ENCODE measurements at regions not wholly inside any gene's neighbourhood (a gene's known extent, or its start where the extent isn't known, plus 50 kb on each side); places are given as distances from the start of the nearest gene placed in this dataset.
"Not testable (repeated sequence)": the region's sequence is repeated elsewhere in the genome, so short reads cannot be mapped to it uniquely, and the experiment has no call there.

- peak; percentile 83 for FAIRE-seq
- no peak for DNase-seq (ENCODE audit: extremely low spot score, insufficient read length, low read depth)
Measured at GRCh38 chrY:20891440-20892160, 135.7 kb downstream of the RPS4Y2 start.

DNA sequence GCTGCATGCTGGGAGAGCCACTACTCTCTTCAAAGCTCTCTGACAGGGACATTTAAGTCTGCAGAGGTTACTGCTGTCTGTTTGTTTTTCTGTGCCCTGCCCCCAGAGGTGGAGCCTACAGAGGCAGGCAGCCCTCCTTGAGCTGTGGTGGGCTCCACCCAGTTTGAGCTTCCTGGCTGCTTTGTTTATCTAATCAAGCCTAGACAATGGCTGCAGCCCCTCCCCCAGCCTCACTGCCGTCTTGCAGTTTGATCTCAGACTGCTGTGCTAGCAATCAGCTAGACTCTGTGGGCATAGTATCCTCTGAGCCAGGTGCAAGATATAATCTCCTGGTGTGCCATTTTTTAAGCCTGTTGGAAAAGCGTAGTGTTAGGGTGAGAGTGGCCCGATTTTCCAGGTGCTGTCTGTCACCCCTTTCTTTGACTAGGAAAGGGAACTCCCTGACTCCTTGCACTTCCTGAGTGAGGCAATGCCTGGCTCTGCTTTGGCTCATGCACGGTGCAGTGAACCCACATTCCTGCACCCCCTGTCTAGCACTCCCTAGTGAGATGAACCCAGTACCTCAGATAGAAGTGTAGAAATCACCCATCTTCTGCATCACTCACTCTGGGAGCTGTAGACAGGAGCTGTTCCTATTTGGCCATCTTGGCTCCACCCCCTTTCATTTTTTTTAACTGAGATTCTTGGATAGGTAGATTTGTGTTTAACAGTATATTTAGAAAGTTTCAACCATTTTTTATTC lies 169.6 kb downstream of the RPS4Y2 start:
- not testable (repeated sequence) for FAIRE-seq; DNase-seq (ENCODE audit: extremely low spot score, insufficient read length, low read depth)

DNA sequence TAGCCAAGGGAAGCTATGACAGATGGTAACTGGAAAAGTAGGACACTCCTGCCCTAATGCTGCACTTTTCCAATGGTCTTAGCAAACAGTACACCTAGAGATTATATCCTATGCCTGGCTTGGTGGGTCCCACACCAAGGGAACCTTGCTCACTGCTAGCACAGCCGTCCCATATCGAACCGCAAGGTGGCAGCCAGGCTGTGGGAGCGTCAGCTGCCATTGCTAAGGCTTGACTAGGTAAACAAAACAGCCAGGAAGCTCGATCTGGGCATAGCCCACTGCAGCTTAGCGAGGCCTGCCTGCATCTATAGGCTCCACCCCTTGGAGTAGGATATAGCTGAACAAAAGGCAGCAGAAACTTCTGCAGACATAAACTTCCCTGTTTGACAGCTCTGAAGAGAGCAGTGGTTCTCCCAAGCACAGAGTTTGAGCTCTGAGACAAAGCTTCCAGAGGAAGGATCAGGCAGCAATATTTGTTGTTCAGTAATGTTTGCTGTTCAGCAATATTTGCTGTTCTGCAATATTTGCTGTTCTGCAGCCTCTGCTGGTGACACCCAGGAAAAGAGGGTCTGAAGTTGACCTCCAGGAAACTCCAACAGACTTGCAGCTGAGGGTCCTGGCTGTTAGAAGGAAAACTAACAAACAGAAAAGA lies 173.9 kb downstream of the RPS4Y2 start:
- FAIRE-seq (no peak), DNase-seq (ENCODE audit: extremely low spot score, insufficient read length, low read depth) (no peak)

GRCh38 chrY:20936709-20937251 lies 180.9 kb downstream of the RPS4Y2 start:
- not testable (repeated sequence) for FAIRE-seq

GRCh38 chrY:20961512-20961911 lies 205.6 kb downstream of the RPS4Y2 start:
- DNase-seq (ENCODE audit: extremely low spot score, insufficient read length, low read depth): no peak

More at GRCh38 chrY:20936709-20937251, 180.9 kb downstream of the RPS4Y2 start:
- DNase-seq (ENCODE audit: extremely low spot score, insufficient read length, low read depth): not testable (repeated sequence)

GRCh38 chrY:20967828-20968227 lies 211.9 kb downstream of the RPS4Y2 start:
- no peak for DNase-seq (ENCODE audit: extremely low spot score, insufficient read length, low read depth)
- no peak for FAIRE-seq

More at GRCh38 chrY:20961512-20961911, 205.6 kb downstream of the RPS4Y2 start:
- no peak for FAIRE-seq

- DNase-seq (ENCODE audit: extremely low spot score, insufficient read length, low read depth): no peak
- FAIRE-seq: no peak
Measured at GRCh38 chrY:20968237-20968636, 212.3 kb downstream of the RPS4Y2 start.

DNA sequence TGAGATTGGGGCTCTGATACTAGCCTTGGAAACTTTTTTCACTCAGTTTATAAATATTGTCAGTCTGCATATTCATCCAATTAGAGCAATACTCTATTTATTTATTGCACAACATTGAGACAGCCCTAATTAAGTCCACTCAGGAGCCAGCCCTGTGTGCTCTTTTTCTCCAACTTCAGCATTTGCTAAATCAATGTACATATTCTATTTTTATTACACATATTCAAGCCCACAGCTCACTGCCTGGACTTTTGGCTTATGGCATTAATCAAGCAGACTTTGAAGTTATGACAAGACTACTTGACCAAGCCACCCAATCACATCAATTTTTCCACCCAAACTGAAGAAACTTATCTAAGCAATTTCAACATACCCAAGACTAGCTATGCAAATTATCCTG lies 215.5 kb downstream of the RPS4Y2 start:
- DNase-seq (ENCODE audit: extremely low spot score, insufficient read length, low read depth) (no peak), FAIRE-seq (no peak)

DNA sequence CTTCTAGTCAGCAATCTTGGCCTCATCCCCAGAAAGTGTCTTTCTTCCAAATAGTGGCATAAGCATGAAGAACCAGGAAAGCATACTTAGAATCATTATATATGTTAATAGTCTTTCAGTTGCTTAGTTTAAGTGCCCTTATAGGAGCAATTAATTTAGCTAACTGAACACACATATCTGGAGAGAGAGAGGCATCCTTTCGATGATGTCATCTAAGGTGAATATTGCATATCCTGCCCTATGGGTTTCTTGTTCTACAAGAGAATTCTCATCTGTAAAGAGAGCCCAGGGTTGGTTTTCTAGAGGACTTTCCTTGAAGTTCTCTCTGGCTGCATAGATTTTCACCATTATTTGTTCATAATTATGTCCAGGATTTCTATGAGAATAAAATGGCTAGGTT lies 230.1 kb downstream of the RPS4Y2 start:
- no peak for FAIRE-seq
- DNase-seq (ENCODE audit: extremely low spot score, insufficient read length, low read depth): no peak

DNA sequence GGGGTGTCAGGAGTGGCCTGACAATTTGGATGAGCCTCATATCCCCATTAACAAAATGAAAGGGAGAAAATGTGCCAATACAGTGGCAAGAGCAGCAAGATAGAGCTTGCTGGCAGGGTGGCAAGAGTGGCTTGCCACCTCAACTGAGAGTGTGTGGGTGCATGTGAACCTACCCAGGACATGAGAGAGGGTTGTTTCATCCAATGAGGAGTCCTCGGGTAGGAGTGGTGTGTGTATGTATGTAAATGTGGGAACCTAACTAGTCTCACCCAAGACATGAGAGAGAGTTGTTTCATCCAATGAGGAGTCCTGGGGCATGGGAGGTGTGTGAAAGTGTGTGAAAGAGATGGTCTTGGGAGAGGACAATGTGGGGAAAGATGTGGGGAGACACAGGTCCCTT lies 234.2 kb downstream of the RPS4Y2 start:
- FAIRE-seq (peak; percentile 78), DNase-seq (ENCODE audit: extremely low spot score, insufficient read length, low read depth) (no peak)

GRCh38 chrY:20990869-20991548 lies 235.1 kb downstream of the RPS4Y2 start:
- peak; percentile 85 for FAIRE-seq

DNA sequence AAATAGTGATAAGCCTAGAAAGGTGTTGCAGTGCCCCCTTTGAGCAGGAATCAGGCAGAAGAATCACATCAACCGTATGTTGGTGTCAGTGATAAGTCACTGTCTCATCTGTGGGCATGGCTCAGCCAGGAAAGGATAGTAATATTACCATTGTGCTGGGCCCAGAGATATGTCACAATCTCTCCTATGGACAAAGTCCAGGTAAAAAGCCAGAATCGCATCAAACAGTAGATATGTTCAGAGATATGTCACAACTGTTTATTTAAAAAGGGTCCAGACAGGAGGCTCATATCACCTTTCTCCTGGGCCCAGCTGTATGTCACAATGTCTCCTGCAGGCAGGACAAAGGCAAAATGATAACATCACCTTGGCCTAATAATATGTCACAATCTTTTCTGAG lies 241.4 kb downstream of the RPS4Y2 start:
- DNase-seq (ENCODE audit: extremely low spot score, insufficient read length, low read depth) (no peak), FAIRE-seq (no peak)

More at GRCh38 chrY:20990869-20991548, 235.1 kb downstream of the RPS4Y2 start:
- DNase-seq (ENCODE audit: extremely low spot score, insufficient read length, low read depth): no peak

- no peak for DNase-seq (ENCODE audit: extremely low spot score, insufficient read length, low read depth)
- no peak for FAIRE-seq
Measured at GRCh38 chrY:20998016-20998415, 242.1 kb downstream of the RPS4Y2 start.

GRCh38 chrY:20998483-20998882 lies 242.6 kb downstream of the RPS4Y2 start:
- no peak for FAIRE-seq

GRCh38 chrY:21001102-21001501 lies 245.2 kb downstream of the RPS4Y2 start:
- no peak for DNase-seq (ENCODE audit: extremely low spot score, insufficient read length, low read depth)

More at GRCh38 chrY:20998483-20998882, 242.6 kb downstream of the RPS4Y2 start:
- DNase-seq (ENCODE audit: extremely low spot score, insufficient read length, low read depth): no peak

DNA sequence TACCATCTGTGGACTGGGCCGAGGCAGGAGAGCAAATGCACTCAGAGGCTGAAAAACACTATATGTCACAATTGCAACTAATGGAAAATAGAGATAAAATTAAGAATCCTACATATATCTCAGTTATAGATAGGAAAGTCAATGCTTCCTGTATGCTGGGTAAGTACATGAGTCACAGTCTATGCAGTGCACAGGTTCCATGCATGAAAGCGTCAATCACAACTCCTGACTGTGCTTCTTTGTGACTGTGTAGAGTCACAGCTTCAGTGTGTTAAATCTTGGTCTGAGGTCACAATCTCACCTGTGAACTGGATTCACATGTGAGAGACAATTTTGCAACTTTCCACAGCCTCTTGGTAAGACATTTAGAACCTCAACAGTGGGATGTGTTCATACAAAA lies 247.2 kb downstream of the RPS4Y2 start:
- DNase-seq (ENCODE audit: extremely low spot score, insufficient read length, low read depth) (no peak), FAIRE-seq (no peak)

More at GRCh38 chrY:21001102-21001501, 245.2 kb downstream of the RPS4Y2 start:
- no peak for FAIRE-seq

GRCh38 chrY:21005531-21005930 lies 249.6 kb downstream of the RPS4Y2 start:
- FAIRE-seq (no peak), DNase-seq (ENCODE audit: extremely low spot score, insufficient read length, low read depth) (no peak)

- FAIRE-seq (no peak), DNase-seq (ENCODE audit: extremely low spot score, insufficient read length, low read depth) (no peak)
Measured at GRCh38 chrY:21021811-21022210, 265.9 kb downstream of the RPS4Y2 start.

GRCh38 chrY:21022326-21023044 lies 266.6 kb downstream of the RPS4Y2 start:
- no peak for DNase-seq (ENCODE audit: extremely low spot score, insufficient read length, low read depth)
- FAIRE-seq: no peak

All from GM18507 (cell line).